ENCODE measurements at regions not wholly inside any gene's neighbourhood (a gene's known extent, or its start where the extent isn't known, plus 50 kb on each side); places are given as distances from the start of the nearest gene placed in this dataset.

- DNase-seq (ENCODE audit: low spot score), result no peak
These were observed 68.4 kb upstream of the DLK1 start for GRCh38 chr14:100658181-100658886.

GRCh38 chr14:100659345-100660001, 67.2 kb upstream of the DLK1 start:
- no peak for DNase-seq (ENCODE audit: low spot score)

GRCh38 chr14:100660498-100660881, 66.2 kb upstream of the DLK1 start:
- DNase-seq (ENCODE audit: low spot score), result no peak

- no peak for DNase-seq (ENCODE audit: low spot score)
These were observed 65.6 kb upstream of the DLK1 start for GRCh38 chr14:100660882-100661635.

- peak; percentile 85 for DNase-seq (ENCODE audit: low spot score)
These were observed 63.6 kb upstream of the DLK1 start for GRCh38 chr14:100662879-100663760.

- DNase-seq (ENCODE audit: low spot score), result no peak
These were observed 63.0 kb upstream of the DLK1 start for GRCh38 chr14:100663761-100664052.

GRCh38 chr14:100664231-100664630, 62.5 kb upstream of the DLK1 start:
- DNase-seq (ENCODE audit: low spot score), result no peak

- no peak for DNase-seq (ENCODE audit: low spot score)
These were observed 61.7 kb upstream of the DLK1 start for GRCh38 chr14:100664841-100665510.

- no peak for DNase-seq (ENCODE audit: low spot score)
These were observed 61.1 kb upstream of the DLK1 start for GRCh38 chr14:100665511-100666032.

GRCh38 chr14:100666403-100666802, 60.3 kb upstream of the DLK1 start:
- DNase-seq (ENCODE audit: low spot score), result no peak

- DNase-seq (ENCODE audit: low spot score), result no peak
These were observed 59.8 kb upstream of the DLK1 start for GRCh38 chr14:100666851-100667250.

- no peak for DNase-seq (ENCODE audit: low spot score)
These were observed 59.0 kb upstream of the DLK1 start for GRCh38 chr14:100667656-100668055.

GRCh38 chr14:100668352-100668751, 58.3 kb upstream of the DLK1 start:
- DNase-seq (ENCODE audit: low spot score), result no peak

GRCh38 chr14:100669011-100669412, 57.7 kb upstream of the DLK1 start:
- DNase-seq (ENCODE audit: low spot score), result no peak

GRCh38 chr14:100669468-100669867, 57.2 kb upstream of the DLK1 start:
- no peak for DNase-seq (ENCODE audit: low spot score)

- DNase-seq (ENCODE audit: low spot score), result no peak
These were observed 56.5 kb upstream of the DLK1 start for GRCh38 chr14:100670017-100670752.

GRCh38 chr14:100670753-100671049, 56.0 kb upstream of the DLK1 start:
- no peak for DNase-seq (ENCODE audit: low spot score)

GRCh38 chr14:100671386-100671901, 55.2 kb upstream of the DLK1 start:
- no peak for DNase-seq (ENCODE audit: low spot score)

GRCh38 chr14:100671906-100672305, 54.8 kb upstream of the DLK1 start:
- DNase-seq (ENCODE audit: low spot score), result no peak

GRCh38 chr14:100673085-100673806, 53.4 kb upstream of the DLK1 start:
- no peak for DNase-seq (ENCODE audit: low spot score)
